ENCODE measurements at regions not wholly inside any gene's neighbourhood (a gene's known extent, or its start where the extent isn't known, plus 50 kb on each side); places are given as distances from the start of the nearest gene placed in this dataset.
"Not testable (repeated sequence)": the region's sequence is repeated elsewhere in the genome, so short reads cannot be mapped to it uniquely, and the experiment has no call there.

DNA sequence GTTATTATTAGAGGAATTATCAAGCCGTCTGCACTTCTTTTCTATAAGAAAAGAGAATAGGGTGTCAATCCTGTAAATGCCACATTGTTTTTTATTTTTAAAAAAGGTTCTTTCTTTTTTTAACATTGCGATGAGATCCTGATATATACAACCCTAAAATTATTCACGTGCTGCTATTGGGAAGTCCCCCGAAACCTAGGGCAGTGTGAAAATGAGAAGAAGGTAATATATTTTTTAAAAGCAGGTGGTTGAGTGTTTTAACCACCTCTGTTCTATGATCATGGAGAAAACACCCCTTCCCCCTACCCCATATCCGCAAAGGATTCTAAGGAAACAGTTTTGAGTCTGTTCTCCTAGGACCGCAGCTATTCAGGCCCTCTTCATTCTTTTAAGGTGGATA is 94.5 kb upstream of the KLHL14 start:
- 50% methylated on average over 1 of the region's 6 CpGs for WGBS (ENCODE audit: insufficient coverage)
- Histone ChIP-seq H3K4me1 (ENCODE audit: control insufficient read depth, insufficient read depth, low read length) (no peaks in the 10 kb centered on the region), H3K27me3 (ENCODE audit: control insufficient read depth, insufficient read depth, low read length) (no peaks in the 10 kb centered on the region), H3K4me3 (ENCODE audit: low read depth, low read length) (no peak overlapping the region), H3K9me3 (ENCODE audit: control insufficient read depth, insufficient read depth, low read length) (no peaks in the 10 kb centered on the region), H3K27ac (ENCODE audit: low read depth, low read length) (no peak overlapping the region), H3K36me3 (ENCODE audit: control insufficient read depth, insufficient read depth, low read length) (no peaks in the 10 kb centered on the region)
- DNase-seq (ENCODE audit: low read depth in 4 of 6, low spot score in 6 of 6) = no peak

- H3K36me3 ChIP-seq (ENCODE audit: control insufficient read depth, insufficient read depth, low read length); H3K4me1 ChIP-seq (ENCODE audit: control insufficient read depth, insufficient read depth, low read length); H3K27me3 ChIP-seq (ENCODE audit: control insufficient read depth, insufficient read depth, low read length); H3K9me3 ChIP-seq (ENCODE audit: control insufficient read depth, insufficient read depth, low read length); H3K4me3 ChIP-seq (ENCODE audit: low read depth, low read length); H3K27ac ChIP-seq (ENCODE audit: low read depth, low read length); DNase-seq (ENCODE audit: low read depth in 4 of 6, low spot score in 6 of 6): not testable (repeated sequence)
- WGBS (ENCODE audit: insufficient coverage) = no CpG with 5 or more reads among the region's 18 CpGs
These were observed 89.2 kb upstream of the KLHL14 start for GRCh38 chr18:32862031-32862430.

GRCh38 chr18:32851936-32852335 is 79.1 kb upstream of the KLHL14 start:
- H3K27me3 ChIP-seq (ENCODE audit: control insufficient read depth, insufficient read depth, low read length) = no peaks in the 10 kb centered on the region
- H3K9me3 ChIP-seq (ENCODE audit: control insufficient read depth, insufficient read depth, low read length) = peaks cover 3% of the 10 kb centered on the region
- no peaks in the 10 kb centered on the region for H3K36me3 ChIP-seq (ENCODE audit: control insufficient read depth, insufficient read depth, low read length)
- no peak for DNase-seq (ENCODE audit: low read depth in 4 of 6, low spot score in 6 of 6)
- no peak overlapping the region for H3K4me3 ChIP-seq (ENCODE audit: low read depth, low read length)
- no peaks in the 10 kb centered on the region for H3K4me1 ChIP-seq (ENCODE audit: control insufficient read depth, insufficient read depth, low read length)
- no peak overlapping the region for H3K27ac ChIP-seq (ENCODE audit: low read depth, low read length)

DNA sequence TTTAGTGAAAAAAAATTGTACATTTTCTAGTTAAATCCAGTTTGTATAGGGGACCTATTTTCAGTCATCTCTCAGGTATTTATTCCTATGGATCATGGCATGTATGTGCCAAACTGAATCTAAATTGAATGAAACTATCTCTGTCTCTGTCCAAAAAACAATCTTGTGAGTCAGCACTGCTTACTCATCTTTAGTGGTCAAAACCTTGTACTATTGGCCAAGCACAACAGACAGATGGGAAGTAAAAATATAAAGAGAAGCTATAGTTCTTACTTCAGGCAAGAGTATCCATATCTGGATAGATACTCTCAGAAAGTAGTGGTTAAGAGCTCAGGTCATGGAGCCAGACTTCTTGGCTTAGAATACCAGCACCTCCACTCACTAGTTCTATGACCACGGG is 76.0 kb upstream of the KLHL14 start:
- Histone ChIP-seq H3K27ac (ENCODE audit: low read depth, low read length) (no peak overlapping the region), H3K27me3 (ENCODE audit: control insufficient read depth, insufficient read depth, low read length) (no peaks in the 10 kb centered on the region), H3K36me3 (ENCODE audit: control insufficient read depth, insufficient read depth, low read length) (no peaks in the 10 kb centered on the region), H3K4me1 (ENCODE audit: control insufficient read depth, insufficient read depth, low read length) (no peaks in the 10 kb centered on the region), H3K9me3 (ENCODE audit: control insufficient read depth, insufficient read depth, low read length) (peaks cover 3% of the 10 kb centered on the region), H3K4me3 (ENCODE audit: low read depth, low read length) (no peak overlapping the region)
- DNase-seq (ENCODE audit: low read depth in 4 of 6, low spot score in 6 of 6) = no peak
- no CpG with 5 or more reads among the region's 1 CpG for WGBS (ENCODE audit: insufficient coverage)

DNA sequence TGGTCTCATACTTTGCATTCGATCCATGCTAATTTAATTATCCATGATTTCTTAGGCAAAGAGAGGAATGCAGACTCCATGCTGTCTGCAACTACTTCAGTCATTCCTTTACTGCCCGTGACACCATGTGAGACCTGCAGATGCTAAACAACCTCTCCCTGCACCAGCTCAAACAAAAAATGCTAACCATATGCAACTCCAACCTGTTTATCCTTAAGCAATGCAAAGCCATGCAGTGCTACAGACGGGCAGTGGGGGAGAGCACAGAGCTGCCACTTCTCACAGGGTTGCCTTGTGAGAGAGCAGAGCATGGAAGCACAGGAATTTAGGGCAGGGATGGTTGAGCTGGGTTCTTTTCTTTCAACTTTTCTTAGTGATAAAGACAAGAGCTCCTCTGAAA is 74.9 kb upstream of the KLHL14 start:
- peak in 2 of 6 donors; percentile 44 to 76 for DNase-seq (ENCODE audit: low read depth in 4 of 6, low spot score in 6 of 6)
- Histone ChIP-seq H3K27ac (ENCODE audit: low read depth, low read length) (no peak overlapping the region), H3K4me3 (ENCODE audit: low read depth, low read length) (no peak overlapping the region), H3K36me3 (ENCODE audit: control insufficient read depth, insufficient read depth, low read length) (no peaks in the 10 kb centered on the region), H3K4me1 (ENCODE audit: control insufficient read depth, insufficient read depth, low read length) (no peaks in the 10 kb centered on the region), H3K27me3 (ENCODE audit: control insufficient read depth, insufficient read depth, low read length) (no peaks in the 10 kb centered on the region), H3K9me3 (ENCODE audit: control insufficient read depth, insufficient read depth, low read length) (peaks cover 3% of the 10 kb centered on the region)
- WGBS (ENCODE audit: insufficient coverage) = 22% methylated on average over 1 of the region's 3 CpGs

- Histone ChIP-seq H3K27me3 (ENCODE audit: control insufficient read depth, insufficient read depth, low read length) (no peaks in the 10 kb centered on the region), H3K9me3 (ENCODE audit: control insufficient read depth, insufficient read depth, low read length) (peaks cover 3% of the 10 kb centered on the region), H3K4me1 (ENCODE audit: control insufficient read depth, insufficient read depth, low read length) (no peaks in the 10 kb centered on the region), H3K4me3 (ENCODE audit: low read depth, low read length) (no peak overlapping the region), H3K36me3 (ENCODE audit: control insufficient read depth, insufficient read depth, low read length) (no peaks in the 10 kb centered on the region), H3K27ac (ENCODE audit: low read depth, low read length) (no peak overlapping the region)
- DNase-seq (ENCODE audit: low read depth in 4 of 6, low spot score in 6 of 6) = peak in 1 of 6 donors; percentile 37
- WGBS (ENCODE audit: insufficient coverage) = no CpG with 5 or more reads among the region's 2 CpGs
These were observed 74.1 kb upstream of the KLHL14 start for GRCh38 chr18:32846896-32847295.

DNA sequence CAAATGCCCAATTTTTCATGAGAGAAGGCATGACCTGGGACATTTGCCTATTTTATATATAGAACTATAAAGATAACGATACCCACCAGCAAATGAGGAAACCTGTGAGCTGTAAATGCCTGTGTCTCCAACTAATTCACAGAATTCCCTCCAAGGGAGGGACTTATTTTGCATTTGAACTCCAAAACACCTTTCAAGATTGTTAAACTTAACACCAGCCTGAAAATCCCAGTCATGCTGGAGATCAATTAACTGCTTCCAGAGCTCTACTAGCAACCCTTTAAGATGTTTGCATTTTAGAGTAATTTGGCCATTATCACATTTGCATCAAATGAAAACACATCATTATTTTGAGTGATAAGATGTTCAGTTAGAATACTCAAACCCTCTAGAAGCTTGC is 68.1 kb upstream of the KLHL14 start:
- Histone ChIP-seq H3K27me3 (ENCODE audit: control insufficient read depth, insufficient read depth, low read length) (no peaks in the 10 kb centered on the region), H3K4me3 (ENCODE audit: low read depth, low read length) (no peak overlapping the region)
- WGBS (ENCODE audit: insufficient coverage) = no CpG with 5 or more reads among the region's 1 CpG

DNA sequence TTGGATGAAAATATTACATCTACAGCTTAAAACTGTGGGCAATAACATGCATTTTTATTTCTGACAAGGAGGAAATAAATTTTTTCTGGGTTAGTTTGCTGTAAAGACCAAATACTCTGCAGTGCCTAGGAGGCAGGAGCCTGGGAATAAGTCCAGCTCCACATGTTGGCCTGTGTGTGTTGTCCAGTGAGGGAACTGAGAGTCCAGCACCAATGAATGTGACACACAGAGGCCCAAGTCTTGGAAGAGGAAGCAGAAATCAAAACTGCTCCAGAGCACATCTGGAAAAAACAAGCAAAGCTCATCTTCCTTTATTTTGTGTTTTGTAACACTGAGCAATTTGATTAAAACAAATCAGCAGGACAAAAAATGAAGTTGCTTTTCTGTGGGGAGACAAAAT is 63.1 kb upstream of the KLHL14 start:
- Histone ChIP-seq H3K27me3 (ENCODE audit: control insufficient read depth, insufficient read depth, low read length) (no peaks in the 10 kb centered on the region), H3K4me1 (ENCODE audit: control insufficient read depth, insufficient read depth, low read length) (no peaks in the 10 kb centered on the region), H3K4me3 (ENCODE audit: low read depth, low read length) (no peak overlapping the region), H3K27ac (ENCODE audit: low read depth, low read length) (no peak overlapping the region), H3K9me3 (ENCODE audit: control insufficient read depth, insufficient read depth, low read length) (no peaks in the 10 kb centered on the region), H3K36me3 (ENCODE audit: control insufficient read depth, insufficient read depth, low read length) (no peaks in the 10 kb centered on the region)
- DNase-seq (ENCODE audit: low read depth in 4 of 6, low spot score in 6 of 6) = no peak

More for the DNA sequence above, 68.1 kb upstream of the KLHL14 start:
- no peak for DNase-seq (ENCODE audit: low read depth in 4 of 6, low spot score in 6 of 6)
- no peaks in the 10 kb centered on the region for H3K36me3 ChIP-seq (ENCODE audit: control insufficient read depth, insufficient read depth, low read length)
- no peak overlapping the region for H3K27ac ChIP-seq (ENCODE audit: low read depth, low read length)
- H3K9me3 ChIP-seq (ENCODE audit: control insufficient read depth, insufficient read depth, low read length) = no peaks in the 10 kb centered on the region
- H3K4me1 ChIP-seq (ENCODE audit: control insufficient read depth, insufficient read depth, low read length) = no peaks in the 10 kb centered on the region

DNA sequence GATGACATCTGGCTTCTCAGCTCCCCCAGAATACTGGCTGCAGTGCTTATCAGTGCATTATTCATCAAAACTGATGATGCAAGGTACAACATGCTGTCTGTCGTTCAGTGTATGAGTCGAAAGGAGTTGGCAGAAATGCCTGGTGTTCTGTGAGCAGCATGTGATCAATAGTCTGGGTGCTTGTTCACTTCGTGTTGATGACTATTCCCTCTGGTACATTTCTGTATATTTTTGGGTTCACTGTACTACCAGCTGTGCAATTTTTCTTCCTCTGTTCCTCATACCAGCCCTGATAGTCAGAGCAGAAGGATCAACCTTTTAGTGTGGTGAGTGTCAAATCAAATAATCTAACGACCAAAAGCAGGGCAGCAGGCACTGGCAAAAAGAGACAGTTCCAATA is 59.0 kb upstream of the KLHL14 start:
- WGBS (ENCODE audit: insufficient coverage) = 75% methylated on average over 2 of the region's 4 CpGs
- no peak overlapping the region for H3K4me3 ChIP-seq (ENCODE audit: low read depth, low read length)
- no peaks in the 10 kb centered on the region for H3K4me1 ChIP-seq (ENCODE audit: control insufficient read depth, insufficient read depth, low read length)
- no peaks in the 10 kb centered on the region for H3K27me3 ChIP-seq (ENCODE audit: control insufficient read depth, insufficient read depth, low read length)
- no peaks in the 10 kb centered on the region for H3K36me3 ChIP-seq (ENCODE audit: control insufficient read depth, insufficient read depth, low read length)
- H3K27ac ChIP-seq (ENCODE audit: low read depth, low read length) = no peak overlapping the region
- peak in 2 of 6 donors; percentile 31 for DNase-seq (ENCODE audit: low read depth in 4 of 6, low spot score in 6 of 6)
- no peaks in the 10 kb centered on the region for H3K9me3 ChIP-seq (ENCODE audit: control insufficient read depth, insufficient read depth, low read length)

DNA sequence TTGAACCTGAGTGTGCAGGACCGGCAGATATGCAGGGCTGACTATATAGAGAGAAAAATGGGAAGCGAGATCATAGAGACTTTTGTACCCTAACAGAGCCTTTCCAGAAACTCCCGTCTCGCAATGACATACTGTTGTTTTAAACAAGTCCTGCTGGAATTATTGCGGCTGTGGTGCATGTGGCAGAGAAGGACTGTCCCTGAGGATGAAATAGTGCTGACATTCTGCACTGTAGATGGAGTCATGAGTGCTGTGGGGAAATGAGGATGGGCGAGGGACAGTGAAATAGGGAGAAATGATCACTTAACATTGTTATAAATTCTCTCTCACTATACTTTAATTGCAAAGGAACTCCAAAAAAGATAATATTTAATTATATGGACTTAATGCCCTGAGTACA is 50.4 kb upstream of the KLHL14 start:
- DNase-seq (ENCODE audit: low read depth in 4 of 6, low spot score in 6 of 6) = no peak
- WGBS (ENCODE audit: insufficient coverage) = 50% methylated on average over 2 of the region's 6 CpGs
- H3K9me3 ChIP-seq (ENCODE audit: control insufficient read depth, insufficient read depth, low read length) = no peaks in the 10 kb centered on the region
- no peaks in the 10 kb centered on the region for H3K27me3 ChIP-seq (ENCODE audit: control insufficient read depth, insufficient read depth, low read length)
- no peaks in the 10 kb centered on the region for H3K36me3 ChIP-seq (ENCODE audit: control insufficient read depth, insufficient read depth, low read length)
- no peaks in the 10 kb centered on the region for H3K4me1 ChIP-seq (ENCODE audit: control insufficient read depth, insufficient read depth, low read length)
- H3K27ac ChIP-seq (ENCODE audit: low read depth, low read length) = no peak overlapping the region
- H3K4me3 ChIP-seq (ENCODE audit: low read depth, low read length) = no peak overlapping the region

All from spinal cord (tissue), 9 donors.